DND-41 (cell line): ENCODE measurements at regions not wholly inside any gene's neighbourhood (a gene's known extent, or its start where the extent isn't known, plus 50 kb on each side); places are given as distances from the start of the nearest gene placed in this dataset.

Experiments
- ATAC-seq: fragments of 200-7000 bp; cut with Tn5 transposase; 3 replicates; pipeline ENCODE4 v1.9.1; 2021; ENCODE audit warnings: low read depth; ENCODE audit not compliant: insufficient read depth
- DNase-seq: peaks from one replicate; pipeline ENCODE4 v3.0.0-alpha.2; 2020
- H2AFZ ChIP-seq: 2 replicates; pipeline ENCODE4 v1.6.0; 2012; ENCODE audit warnings: low read depth, low read length
- H3K27ac ChIP-seq: 2 replicates; pipeline ENCODE4 v1.5.1; 2012; ENCODE audit warnings: low read length, inconsistent platforms
- H3K27me3 ChIP-seq: fragments of 200-600 bp; sonication (generic); 2 replicates; pipeline ENCODE4 v1.6.0; 2012; ENCODE audit warnings: low read length, mild to moderate bottlenecking, inconsistent platforms; ENCODE audit not compliant: insufficient read depth, poor library complexity
- H3K36me3 ChIP-seq: 2 replicates; pipeline ENCODE4 v1.5.1; 2012; ENCODE audit warnings: low read length, inconsistent platforms; ENCODE audit not compliant: insufficient read depth
- H3K4me1 ChIP-seq: 2 replicates; pipeline ENCODE4 v1.5.1; 2012; ENCODE audit warnings: mild to moderate bottlenecking, low read length; ENCODE audit not compliant: insufficient read depth
- H3K4me2 ChIP-seq: 2 replicates; pipeline ENCODE4 v1.6.0; 2012; ENCODE audit warnings: mild to moderate bottlenecking, moderate library complexity, low read length, inconsistent platforms; ENCODE audit not compliant: insufficient read depth
- H3K4me3 ChIP-seq, 2 experiments: fragments of 200-600 bp in 1 of 2; shearing (Covaris generic) in 1 of 2; 2 replicates each; pipeline ENCODE4 v1.5.1; 2012 to 2016; ENCODE audit warnings: inconsistent platforms in 2 of 2, low read length in 2 of 2, mild to moderate bottlenecking in 2 of 2, low read depth in 1 of 2, moderate library complexity in 1 of 2
- H3K79me2 ChIP-seq: 2 replicates; pipeline ENCODE4 v1.6.0; 2012; ENCODE audit warnings: low read length, inconsistent platforms; ENCODE audit not compliant: insufficient read depth
- H3K9ac ChIP-seq: 2 replicates; pipeline ENCODE4 v1.6.0; 2012; ENCODE audit warnings: low read depth, mild to moderate bottlenecking, inconsistent platforms, low read length, moderate library complexity
- H3K9me3 ChIP-seq: 2 replicates; pipeline ENCODE4 v1.5.1; 2012; ENCODE audit warnings: low read length, moderate library complexity, mild to moderate bottlenecking, inconsistent platforms; ENCODE audit not compliant: insufficient read depth, severe bottlenecking
- H4K20me1 ChIP-seq: 2 replicates; pipeline ENCODE4 v1.6.0; 2012; ENCODE audit warnings: low read length; ENCODE audit not compliant: insufficient read depth
- CTCF ChIP-seq: IDR thresholded peaks from 2 replicates; pipeline ENCODE4 v1.5.1; 2012; ENCODE audit warnings: borderline replicate concordance, low read length, moderate library complexity, mild to moderate bottlenecking; ENCODE audit not compliant: poor library complexity, severe bottlenecking; ENCODE audit errors: extremely low read depth
- EZH2 ChIP-seq: IDR thresholded peaks from 3 replicates; pipeline ENCODE4 v1.6.1; 2012; ENCODE audit warnings: borderline replicate concordance, low read depth, mild to moderate bottlenecking, moderate library complexity, low read length, inconsistent platforms; ENCODE audit not compliant: severe bottlenecking

GRCh38 chr4:171067422-171067821 lies 745.8 kb upstream of the GALNTL6 start:
- H3K36me3 ChIP-seq = no peaks in the 10 kb centered on the region
- no peaks in the 10 kb centered on the region for H3K9me3 ChIP-seq
- no peaks in the 10 kb centered on the region for H3K4me1 ChIP-seq
- H2AFZ ChIP-seq = no peak overlapping the region
- no peaks in the 10 kb centered on the region for H3K27me3 ChIP-seq
- H3K27ac ChIP-seq = no peak overlapping the region
- H4K20me1 ChIP-seq = no peaks in the 10 kb centered on the region
- no peak overlapping the region for H3K9ac ChIP-seq
- ATAC-seq (no peak), DNase-seq (no peak)
- H3K79me2 ChIP-seq = no peaks in the 10 kb centered on the region
- TF ChIP-seq CTCF (no peak), EZH2 (no peak)
- H3K4me2 ChIP-seq = no peak overlapping the region
- H3K4me3 ChIP-seq = no peak overlapping the region

DNA sequence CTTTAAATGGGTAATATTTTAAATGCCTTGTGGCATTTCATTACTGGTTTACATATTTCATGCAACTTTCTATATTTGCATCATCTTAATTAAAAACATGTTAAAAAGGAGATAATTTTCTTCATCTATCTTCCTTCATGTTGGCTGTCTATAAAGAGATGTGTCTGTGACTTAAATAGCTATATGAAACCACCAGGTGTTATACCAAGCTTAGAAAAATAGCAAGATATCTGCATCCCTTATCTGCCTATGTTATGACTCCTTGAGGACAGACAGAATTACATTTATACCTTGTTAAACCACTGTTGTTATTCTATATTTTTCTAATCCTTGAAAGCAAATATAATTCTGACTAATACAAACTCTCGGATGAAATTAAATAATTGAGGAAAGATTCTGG lies 763.8 kb upstream of the GALNTL6 start:
- Histone ChIP-seq H3K4me3 (no peak overlapping the region), H3K4me2 (no peak overlapping the region), H3K9me3 (no peaks in the 10 kb centered on the region), H3K27me3 (no peaks in the 10 kb centered on the region), H3K4me1 (no peaks in the 10 kb centered on the region), H3K36me3 (no peaks in the 10 kb centered on the region), H2AFZ (no peak overlapping the region), H3K27ac (no peak overlapping the region), H4K20me1 (no peaks in the 10 kb centered on the region), H3K79me2 (no peaks in the 10 kb centered on the region), H3K9ac (no peak overlapping the region)
- ATAC-seq (no peak), DNase-seq (no peak)
- no peak for TF ChIP-seq CTCF
- TF ChIP-seq EZH2 = no peak

DNA sequence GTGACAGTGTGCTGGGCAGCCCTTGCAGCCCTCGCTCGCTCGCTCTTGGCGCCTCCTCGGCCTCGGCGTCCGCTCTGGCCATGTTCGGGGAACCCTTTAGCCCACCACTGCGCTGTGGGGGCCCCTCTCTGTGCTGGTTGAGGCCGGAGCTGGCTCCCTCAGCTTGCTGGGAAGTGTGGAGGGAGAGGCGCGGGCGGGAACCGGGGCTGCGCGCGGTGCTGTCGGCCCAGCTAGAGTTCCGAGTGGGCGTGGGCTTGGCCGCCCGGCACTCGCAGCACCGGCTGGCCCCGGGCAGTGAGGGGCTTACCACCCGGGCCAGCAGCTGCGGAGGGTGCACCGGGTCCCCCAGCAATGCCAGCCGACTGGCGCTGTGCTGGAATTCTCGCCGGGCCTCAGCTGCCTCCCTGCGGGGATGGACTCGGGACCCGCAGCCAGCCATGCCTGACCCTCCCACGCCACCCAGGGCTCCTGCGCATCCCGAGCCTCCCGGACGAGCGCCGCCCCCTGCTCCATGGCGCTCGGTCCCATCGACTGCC lies 770.1 kb upstream of the GALNTL6 start:
- ATAC-seq (no peak), DNase-seq (no peak)
- H3K36me3 ChIP-seq = no peaks in the 10 kb centered on the region
- TF ChIP-seq EZH2 (no peak), CTCF (no peak)
- H3K27me3 ChIP-seq = no peaks in the 10 kb centered on the region
- H3K9ac ChIP-seq = no peak overlapping the region
- H3K4me2 ChIP-seq = no peak overlapping the region
- H3K4me3 ChIP-seq = no peak overlapping the region
- H3K79me2 ChIP-seq = no peaks in the 10 kb centered on the region
- H2AFZ ChIP-seq = no peak overlapping the region
- H3K9me3 ChIP-seq = no peaks in the 10 kb centered on the region
- H4K20me1 ChIP-seq = no peaks in the 10 kb centered on the region
- H3K4me1 ChIP-seq = no peaks in the 10 kb centered on the region
- no peak overlapping the region for H3K27ac ChIP-seq

- TF ChIP-seq EZH2 (no peak), CTCF (no peak)
- H3K9me3 ChIP-seq = no peaks in the 10 kb centered on the region
Observed at GRCh38 chr4:171035909-171036308, 777.3 kb upstream of the GALNTL6 start.

More at GRCh38 chr4:171035909-171036308, 777.3 kb upstream of the GALNTL6 start:
- no peak for DNase-seq
- Histone ChIP-seq H3K27me3 (no peaks in the 10 kb centered on the region), H3K27ac (no peak overlapping the region), H2AFZ (no peak overlapping the region), H3K4me1 (no peaks in the 10 kb centered on the region), H3K4me3 (no peak overlapping the region), H3K79me2 (no peaks in the 10 kb centered on the region), H3K4me2 (no peak overlapping the region), H4K20me1 (no peaks in the 10 kb centered on the region), H3K9ac (no peak overlapping the region), H3K36me3 (no peaks in the 10 kb centered on the region)
- ATAC-seq = no peak
